ENCODE measurements at regions not wholly inside any gene's neighbourhood (a gene's known extent, or its start where the extent isn't known, plus 50 kb on each side); places are given as distances from the start of the nearest gene placed in this dataset.

DNA sequence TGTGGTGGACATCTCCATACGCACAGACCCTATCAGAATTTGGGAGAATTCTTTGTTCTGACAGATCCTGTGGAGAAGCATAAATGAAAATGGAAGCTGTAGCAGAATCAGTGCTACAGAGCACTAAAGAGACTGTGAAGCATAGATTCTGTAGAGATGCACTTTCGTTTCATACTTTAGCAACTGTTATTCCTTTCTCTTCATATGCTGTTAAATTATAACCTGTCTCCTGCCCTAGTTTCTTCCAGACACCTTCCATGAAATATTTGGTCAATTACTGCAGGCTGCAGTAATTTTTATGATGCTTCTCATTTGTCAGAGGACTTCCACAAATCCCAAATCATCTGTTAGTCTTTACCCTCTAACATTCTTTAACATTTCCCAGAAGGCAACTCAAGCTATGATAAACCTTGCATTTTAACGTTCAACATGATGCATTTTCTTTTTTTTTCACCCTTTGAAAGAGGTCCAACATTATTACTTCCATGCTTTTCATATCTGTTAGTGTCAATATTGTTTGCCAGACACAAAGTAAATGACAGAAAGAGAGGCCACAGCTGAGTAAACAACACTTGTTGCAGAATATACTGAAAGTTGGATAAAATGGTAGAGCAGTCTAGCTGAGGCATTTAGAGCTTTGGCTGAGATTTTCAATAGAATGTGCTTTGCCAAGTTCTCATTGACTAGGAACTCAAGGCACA is 412.7 kb downstream of the LMO7 start:
- Mint-ChIP-seq H3K4me3 (ENCODE audit: low read depth) (no peak overlapping the region), H3K36me3 (ENCODE audit: insufficient read depth) (no peaks in the 10 kb centered on the region), H3K27ac (no peak overlapping the region), H3K9me3 (ENCODE audit: low read depth) (peaks cover 3% of the 10 kb centered on the region), H3K27me3 (no peaks in the 10 kb centered on the region), H3K4me1 (ENCODE audit: low read depth) (peaks cover 16% of the 10 kb centered on the region)
- TF ChIP-seq, protein P1, sequence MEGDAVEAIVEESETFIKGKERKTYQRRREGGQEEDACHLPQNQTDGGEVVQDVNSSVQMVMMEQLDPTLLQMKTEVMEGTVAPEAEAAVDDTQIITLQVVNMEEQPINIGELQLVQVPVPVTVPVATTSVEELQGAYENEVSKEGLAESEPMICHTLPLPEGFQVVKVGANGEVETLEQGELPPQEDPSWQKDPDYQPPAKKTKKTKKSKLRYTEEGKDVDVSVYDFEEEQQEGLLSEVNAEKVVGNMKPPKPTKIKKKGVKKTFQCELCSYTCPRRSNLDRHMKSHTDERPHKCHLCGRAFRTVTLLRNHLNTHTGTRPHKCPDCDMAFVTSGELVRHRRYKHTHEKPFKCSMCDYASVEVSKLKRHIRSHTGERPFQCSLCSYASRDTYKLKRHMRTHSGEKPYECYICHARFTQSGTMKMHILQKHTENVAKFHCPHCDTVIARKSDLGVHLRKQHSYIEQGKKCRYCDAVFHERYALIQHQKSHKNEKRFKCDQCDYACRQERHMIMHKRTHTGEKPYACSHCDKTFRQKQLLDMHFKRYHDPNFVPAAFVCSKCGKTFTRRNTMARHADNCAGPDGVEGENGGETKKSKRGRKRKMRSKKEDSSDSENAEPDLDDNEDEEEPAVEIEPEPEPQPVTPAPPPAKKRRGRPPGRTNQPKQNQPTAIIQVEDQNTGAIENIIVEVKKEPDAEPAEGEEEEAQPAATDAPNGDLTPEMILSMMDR (IDR thresholded peaks at IDR 0.05; ENCODE audit: unreplicated experiment), result no peak
- no peak for DNase-seq (ENCODE audit: low spot score, unreplicated experiment)

DNA sequence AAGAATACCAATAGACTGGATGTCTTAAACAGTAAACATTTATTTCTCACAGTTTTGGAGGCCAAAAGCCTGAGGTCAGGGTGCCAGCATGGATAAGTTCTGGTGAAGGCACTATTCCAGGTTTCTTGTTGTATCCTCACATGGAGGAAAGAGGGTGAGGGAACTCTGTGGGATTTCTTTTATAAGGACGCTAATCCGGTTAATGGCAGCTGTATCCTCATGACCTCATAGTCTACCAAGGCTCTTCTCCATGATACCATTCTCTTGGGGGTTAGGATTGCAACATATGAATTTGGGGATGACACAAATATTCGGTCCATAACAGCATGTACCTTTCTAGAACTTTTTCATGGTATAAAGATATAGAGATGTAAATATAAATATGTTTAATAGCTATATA is 412.0 kb downstream of the LMO7 start:
- Mint-ChIP-seq H3K27ac (no peak overlapping the region), H3K4me3 (ENCODE audit: low read depth) (no peak overlapping the region), H3K9me3 (ENCODE audit: low read depth) (peaks cover 3% of the 10 kb centered on the region), H3K36me3 (ENCODE audit: insufficient read depth) (no peaks in the 10 kb centered on the region), H3K27me3 (no peaks in the 10 kb centered on the region), H3K4me1 (ENCODE audit: low read depth) (peaks cover 14% of the 10 kb centered on the region)
- DNase-seq (ENCODE audit: low spot score, unreplicated experiment), result no peak
- TF ChIP-seq, protein P1 (IDR thresholded peaks at IDR 0.05; ENCODE audit: unreplicated experiment), result no peak

DNA sequence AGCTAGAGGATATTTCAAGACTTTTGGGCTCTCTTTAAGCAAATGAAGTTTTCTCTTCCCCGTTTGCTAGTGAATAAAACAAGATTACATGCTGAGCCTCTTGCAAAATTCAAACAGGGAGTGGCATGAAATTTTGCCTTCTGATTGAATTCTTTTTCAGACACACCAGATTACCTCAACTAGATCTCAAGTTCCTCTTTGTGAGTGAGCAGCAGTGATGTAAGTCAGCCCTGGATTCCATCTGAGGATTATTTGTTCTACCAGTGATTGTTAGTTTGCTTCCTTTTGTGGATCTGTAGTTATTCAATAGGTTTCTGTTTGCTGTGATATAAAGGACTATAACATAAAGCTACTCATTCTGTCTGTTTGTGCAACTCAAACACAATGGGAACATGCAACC is 407.7 kb downstream of the LMO7 start:
- DNase-seq (ENCODE audit: low spot score, unreplicated experiment), result no peak
- H3K27me3 Mint-ChIP-seq, result no peaks in the 10 kb centered on the region
- H3K4me1 Mint-ChIP-seq (ENCODE audit: low read depth), result peaks cover 7% of the 10 kb centered on the region
- no peaks in the 10 kb centered on the region for H3K9me3 Mint-ChIP-seq (ENCODE audit: low read depth)
- H3K27ac Mint-ChIP-seq, result no peak overlapping the region
- TF ChIP-seq, protein P1 (IDR thresholded peaks at IDR 0.05; ENCODE audit: unreplicated experiment), result no peak
- no peak overlapping the region for H3K4me3 Mint-ChIP-seq (ENCODE audit: low read depth)
- H3K36me3 Mint-ChIP-seq (ENCODE audit: insufficient read depth), result no peaks in the 10 kb centered on the region

DNA sequence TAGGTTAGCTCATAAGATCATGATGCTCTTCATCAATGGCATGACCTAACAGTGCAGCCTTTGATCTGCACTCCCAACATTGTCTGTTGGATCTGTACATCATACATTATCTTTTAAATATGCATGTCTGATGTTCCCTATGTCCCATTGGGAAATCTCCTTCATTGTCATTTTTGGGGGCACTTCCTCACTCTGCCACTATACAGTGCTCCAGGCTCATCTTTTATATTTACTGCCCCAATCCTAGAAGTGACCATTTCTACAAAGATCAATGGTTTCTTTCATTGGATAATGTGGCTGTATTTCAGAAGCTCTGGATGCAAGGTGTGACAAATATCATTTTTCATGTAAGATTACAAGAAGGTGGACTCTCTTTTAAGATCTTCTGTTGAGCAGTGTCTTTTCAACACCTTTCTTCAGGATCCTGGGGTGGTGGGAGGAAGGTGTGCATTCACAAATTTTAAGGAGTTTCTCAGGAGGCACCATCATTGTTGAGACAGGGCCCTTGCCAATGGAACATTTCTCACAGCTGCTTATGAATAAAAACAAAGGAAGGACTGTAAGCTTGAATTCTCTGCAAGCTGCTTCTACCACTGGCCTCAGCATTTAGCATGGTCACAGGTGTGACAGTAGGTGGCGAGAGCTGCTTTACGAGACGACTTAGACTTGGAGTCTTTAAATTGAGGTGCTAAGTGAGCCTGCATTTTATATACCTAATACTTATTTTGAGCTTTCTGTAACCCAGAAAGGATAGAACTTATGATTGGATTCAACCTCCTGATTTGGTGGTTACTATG is 403.0 kb downstream of the LMO7 start:
- no peak for DNase-seq (ENCODE audit: low spot score, unreplicated experiment)
- TF ChIP-seq, protein P1 (IDR thresholded peaks at IDR 0.05; ENCODE audit: unreplicated experiment), result no peak
- peaks cover 4% of the 10 kb centered on the region for H3K4me1 Mint-ChIP-seq (ENCODE audit: low read depth)
- peak overlapping the region; percentile 50 for H3K27ac Mint-ChIP-seq
- H3K36me3 Mint-ChIP-seq (ENCODE audit: insufficient read depth), result no peaks in the 10 kb centered on the region
- no peak overlapping the region for H3K4me3 Mint-ChIP-seq (ENCODE audit: low read depth)
- H3K27me3 Mint-ChIP-seq, result no peaks in the 10 kb centered on the region
- no peaks in the 10 kb centered on the region for H3K9me3 Mint-ChIP-seq (ENCODE audit: low read depth)

DNA sequence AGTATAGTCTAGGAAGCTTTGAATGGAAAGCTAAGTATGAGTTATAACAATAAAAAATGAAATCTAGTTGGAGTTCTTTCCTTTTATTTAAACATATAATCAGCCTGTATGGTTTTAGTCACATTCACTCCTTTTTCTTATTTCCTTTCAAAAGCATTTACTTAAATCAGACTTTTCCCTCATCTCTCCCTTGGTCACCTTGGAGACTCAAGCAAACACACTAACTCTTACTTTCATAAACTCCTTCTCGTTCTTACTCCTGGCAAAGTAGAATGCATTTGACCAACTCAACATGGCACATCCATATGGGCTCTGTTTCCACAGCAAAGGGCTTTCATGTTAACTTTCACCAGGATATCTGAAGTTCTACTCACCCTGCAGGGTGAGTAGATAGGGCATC is 400.0 kb downstream of the LMO7 start:
- TF ChIP-seq, protein P1 (IDR thresholded peaks at IDR 0.05; ENCODE audit: unreplicated experiment), result no peak
- Mint-ChIP-seq H3K4me3 (ENCODE audit: low read depth) (no peak overlapping the region), H3K27ac (no peak overlapping the region), H3K9me3 (ENCODE audit: low read depth) (no peaks in the 10 kb centered on the region), H3K27me3 (no peaks in the 10 kb centered on the region), H3K4me1 (ENCODE audit: low read depth) (no peaks in the 10 kb centered on the region), H3K36me3 (ENCODE audit: insufficient read depth) (no peaks in the 10 kb centered on the region)
- DNase-seq (ENCODE audit: low spot score, unreplicated experiment), result no peak
